ENCODE measurements at regions not wholly inside any gene's neighbourhood (a gene's known extent, or its start where the extent isn't known, plus 50 kb on each side); places are given as distances from the start of the nearest gene placed in this dataset.

GRCh38 chr10:105953861-105954260 lies 1210.6 kb downstream of the SORCS1 start:
- DNase-seq (ENCODE audit: low read depth, low spot score) (no peak), FAIRE-seq (no peak)
- Histone ChIP-seq H3K79me2 (ENCODE audit: control insufficient read depth, insufficient read depth, low read length) (no peaks in the 10 kb centered on the region), H3K36me3 (ENCODE audit: control insufficient read depth in 2 of 2, extremely low read depth in 1 of 2, insufficient read depth in 2 of 2, low read length in 2 of 2) (no peaks in the 10 kb centered on the region), H2AFZ (ENCODE audit: control insufficient read depth, low read length) (no peak overlapping the region), H3K4me1 (ENCODE audit: control insufficient read depth, extremely low read depth, insufficient read depth, low read length) (no peaks in the 10 kb centered on the region), H3K27ac (ENCODE audit: control insufficient read depth, insufficient read depth, low read length) (no peak overlapping the region), H3K9ac (ENCODE audit: control insufficient read depth, extremely low read depth, insufficient read depth, low read length) (no peak overlapping the region), H3K9me3 (ENCODE audit: control insufficient read depth, low read depth, low read length) (no peaks in the 10 kb centered on the region), H3K4me3 (ENCODE audit: control insufficient read depth in 2 of 3, extremely low read depth in 1 of 3, insufficient read depth in 2 of 3, low read depth in 1 of 3, low read length in 3 of 3) (no peak overlapping the region), H3K4me2 (ENCODE audit: control insufficient read depth, extremely low read depth, insufficient read depth, low read depth, low read length) (no peak overlapping the region), H3K27me3 (ENCODE audit: control insufficient read depth, extremely low read depth, insufficient read depth, low read length) (no peaks in the 10 kb centered on the region), H4K20me1 (ENCODE audit: control insufficient read depth, extremely low read depth, insufficient read depth, low read length) (no peaks in the 10 kb centered on the region), H3K9me1 (ENCODE audit: control insufficient read depth, extremely low read depth, insufficient read depth, low read length) (no peaks in the 10 kb centered on the region)
- dilution Hi-C loops (cut with MboI; ENCODE audit: extremely low pct_ligation_motif_present, low sequenced_read_pairs), result no loop called here
- TF ChIP-seq CTCF (optimal IDR thresholded peaks at IDR 0.05 in 1 of 3, IDR thresholded peaks at IDR 0.05 in 1 of 3, conservative IDR thresholded peaks at IDR 0.05 in 1 of 3; ENCODE audit: extremely low read depth in 1 of 3, insufficient read depth in 2 of 3, low read length in 3 of 3) (no peak), EZH2 (IDR thresholded peaks at IDR 0.05; ENCODE audit: low read length) (no peak)

GRCh38 chr10:105953056-105953455 lies 1211.5 kb downstream of the SORCS1 start:
- Histone ChIP-seq H4K20me1 (ENCODE audit: control insufficient read depth, extremely low read depth, insufficient read depth, low read length) (no peaks in the 10 kb centered on the region), H3K4me3 (ENCODE audit: control insufficient read depth in 2 of 3, extremely low read depth in 1 of 3, insufficient read depth in 2 of 3, low read depth in 1 of 3, low read length in 3 of 3) (no peak overlapping the region), H3K27ac (ENCODE audit: control insufficient read depth, insufficient read depth, low read length) (no peak overlapping the region), H3K9ac (ENCODE audit: control insufficient read depth, extremely low read depth, insufficient read depth, low read length) (no peak overlapping the region), H3K9me1 (ENCODE audit: control insufficient read depth, extremely low read depth, insufficient read depth, low read length) (no peaks in the 10 kb centered on the region), H2AFZ (ENCODE audit: control insufficient read depth, low read length) (no peak overlapping the region), H3K4me2 (ENCODE audit: control insufficient read depth, extremely low read depth, insufficient read depth, low read depth, low read length) (no peak overlapping the region), H3K4me1 (ENCODE audit: control insufficient read depth, extremely low read depth, insufficient read depth, low read length) (no peaks in the 10 kb centered on the region), H3K9me3 (ENCODE audit: control insufficient read depth, low read depth, low read length) (no peaks in the 10 kb centered on the region), H3K36me3 (ENCODE audit: control insufficient read depth in 2 of 2, extremely low read depth in 1 of 2, insufficient read depth in 2 of 2, low read length in 2 of 2) (no peaks in the 10 kb centered on the region), H3K27me3 (ENCODE audit: control insufficient read depth, extremely low read depth, insufficient read depth, low read length) (no peaks in the 10 kb centered on the region), H3K79me2 (ENCODE audit: control insufficient read depth, insufficient read depth, low read length) (no peaks in the 10 kb centered on the region)
- no peak for DNase-seq (ENCODE audit: low read depth, low spot score)
- TF ChIP-seq CTCF (optimal IDR thresholded peaks at IDR 0.05 in 1 of 3, IDR thresholded peaks at IDR 0.05 in 1 of 3, conservative IDR thresholded peaks at IDR 0.05 in 1 of 3; ENCODE audit: extremely low read depth in 1 of 3, insufficient read depth in 2 of 3, low read length in 3 of 3) (no peak), EZH2 (IDR thresholded peaks at IDR 0.05; ENCODE audit: low read length) (no peak)
- dilution Hi-C loops (cut with MboI; ENCODE audit: extremely low pct_ligation_motif_present, low sequenced_read_pairs), result no loop called here
- no peak for FAIRE-seq

Measured in keratinocyte (primary cell).